Smooth muscle cell (in vitro differentiated cells): ENCODE measurements at regions not wholly inside any gene's neighbourhood (a gene's known extent, or its start where the extent isn't known, plus 50 kb on each side); places are given as distances from the start of the nearest gene placed in this dataset.

ENCODE experiments used
- DNase-seq: peaks from one replicate; lab custom pipeline; 2025; ENCODE audit not compliant: unreplicated experiment; lab: John Stamatoyannopoulos, UW
- H2AFZ ChIP-seq: fragments of 200-600 bp; sonication (generic); 2 replicates; pipeline ENCODE4 v1.6.0; 2016; ENCODE audit warnings: antibody characterized with exemption, low read depth, mild to moderate bottlenecking
- H3F3A ChIP-seq: fragments of 200-600 bp; sonication (generic); 2 replicates; pipeline ENCODE4 v1.6.0; 2017; ENCODE audit warnings: antibody characterized with exemption, low read depth
- H3K27ac ChIP-seq: fragments of 200-600 bp; sonication (generic); 2 replicates; pipeline ENCODE4 v1.5.1; 2016; ENCODE audit warnings: low read depth, mild to moderate bottlenecking
- H3K27me3 ChIP-seq: fragments of 200-600 bp; sonication (generic); 2 replicates; pipeline ENCODE4 v1.6.1; 2016; ENCODE audit warnings: low read depth, mild to moderate bottlenecking
- H3K36me3 ChIP-seq: fragments of 200-600 bp; sonication (generic); 2 replicates; pipeline ENCODE4 v1.5.1; 2016; ENCODE audit warnings: low read depth
- H3K4me1 ChIP-seq: fragments of 200-600 bp; sonication (generic); 2 replicates; pipeline ENCODE4 v1.5.1; 2016; ENCODE audit warnings: low read depth
- H3K4me2 ChIP-seq: fragments of 200-600 bp; sonication (generic); 2 replicates; pipeline ENCODE4 v1.6.0; 2016; ENCODE audit warnings: mild to moderate bottlenecking
- H3K4me3 ChIP-seq: fragments of 200-600 bp; sonication (generic); 2 replicates; pipeline ENCODE4 v1.5.1; 2016; ENCODE audit warnings: mild to moderate bottlenecking
- H3K79me2 ChIP-seq: fragments of 200-600 bp; sonication (generic); 2 replicates; pipeline ENCODE4 v1.6.0; 2016; ENCODE audit warnings: low read depth, mild to moderate bottlenecking
- H3K9ac ChIP-seq: fragments of 200-600 bp; sonication (generic); 2 replicates; pipeline ENCODE4 v1.6.0; 2016; ENCODE audit warnings: low read depth
- H3K9me3 ChIP-seq: fragments of 200-600 bp; sonication (generic); replicated peaks from 2 replicates; pipeline ENCODE4 v1.5.1; 2016; ENCODE audit warnings: low read depth
- H4K20me1 ChIP-seq: fragments of 200-600 bp; sonication (generic); 2 replicates; pipeline ENCODE4 v1.6.0; 2016; ENCODE audit warnings: low read depth
- CTCF ChIP-seq: fragments of 200-600 bp; sonication (generic); IDR thresholded peaks from 2 replicates; pipeline ENCODE4 v1.5.1; 2017; ENCODE audit warnings: borderline replicate concordance, mild to moderate bottlenecking, antibody characterized with exemption; ENCODE audit not compliant: insufficient read depth, poor library complexity, severe bottlenecking
- WGBS: methylation state at CpG from one replicate; pipeline ENCODE4 v1.1.7; 2016; ENCODE audit warnings: low lambda C conversion rate; 5-methylcytosine and 5-hydroxymethylcytosine counted together

- no peak overlapping the region for H3K9ac ChIP-seq
- whole genome bisulfite sequencing = 67% methylated on average over 2 of the region's 2 CpGs
- H3K9me3 ChIP-seq = no peaks in the 10 kb centered on the region
- no peaks in the 10 kb centered on the region for H3K36me3 ChIP-seq
- no peak for DNase-seq
- TF ChIP-seq CTCF = no peak
- H3K79me2 ChIP-seq = no peaks in the 10 kb centered on the region
- H3F3A ChIP-seq = no peaks in the 10 kb centered on the region
- H3K4me3 ChIP-seq = no peak overlapping the region
- H3K27ac ChIP-seq = no peak overlapping the region
- no peaks in the 10 kb centered on the region for H3K27me3 ChIP-seq
- no peak overlapping the region for H2AFZ ChIP-seq
- H3K4me2 ChIP-seq = no peak overlapping the region
- no peaks in the 10 kb centered on the region for H4K20me1 ChIP-seq
- H3K4me1 ChIP-seq = no peaks in the 10 kb centered on the region
These were observed 289.1 kb downstream of the TFAP2B start for GRCh38 chr6:51107769-51108203.

DNA sequence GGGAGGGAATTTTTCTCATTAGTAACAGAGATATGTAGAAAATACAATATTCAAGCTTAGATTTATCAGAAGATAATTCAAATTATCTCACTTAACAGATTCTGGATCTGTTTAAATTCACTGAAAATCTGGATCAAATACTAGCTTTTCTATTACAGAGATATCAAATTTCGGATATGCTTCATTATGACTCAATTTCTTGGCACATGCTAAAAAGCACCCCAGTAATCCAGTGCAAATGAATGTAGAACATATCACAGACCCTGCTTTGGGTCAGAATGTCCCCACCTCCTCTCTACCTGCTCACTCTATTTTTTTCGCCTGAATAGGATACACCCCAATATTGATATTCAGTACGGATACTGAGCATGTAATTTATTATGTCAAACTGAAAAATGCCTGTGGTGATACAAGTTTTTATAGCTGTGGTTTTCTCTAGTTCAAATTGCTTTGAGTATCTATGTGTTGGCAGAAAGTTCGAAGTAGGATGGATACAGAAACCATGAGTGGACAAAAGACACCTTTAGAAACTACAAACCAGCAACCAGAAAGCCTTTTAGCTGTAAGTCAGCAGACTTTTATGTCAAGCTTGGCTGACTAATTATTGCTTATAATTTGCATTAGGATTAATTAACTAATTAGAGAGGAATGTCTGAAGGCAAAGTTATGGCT, 290.0 kb downstream of the TFAP2B start:
- Histone ChIP-seq H3K4me2 (no peak overlapping the region), H4K20me1 (no peaks in the 10 kb centered on the region), H3K27ac (no peak overlapping the region), H3K9ac (no peak overlapping the region), H3K4me1 (no peaks in the 10 kb centered on the region), H3K9me3 (no peaks in the 10 kb centered on the region), H3K4me3 (no peak overlapping the region), H3F3A (no peaks in the 10 kb centered on the region), H3K36me3 (no peaks in the 10 kb centered on the region), H3K79me2 (no peaks in the 10 kb centered on the region), H3K27me3 (no peaks in the 10 kb centered on the region), H2AFZ (no peak overlapping the region)
- no peak for DNase-seq
- TF ChIP-seq CTCF = no peak
- 89% methylated on average over 4 of the region's 4 CpGs for WGBS

GRCh38 chr6:51112731-51113130, 294.1 kb downstream of the TFAP2B start:
- H4K20me1 ChIP-seq = no peaks in the 10 kb centered on the region
- no peaks in the 10 kb centered on the region for H3K27me3 ChIP-seq
- no peaks in the 10 kb centered on the region for H3K36me3 ChIP-seq
- H3K4me3 ChIP-seq = no peak overlapping the region
- DNase-seq = no peak
- no peak overlapping the region for H3K9ac ChIP-seq
- no peaks in the 10 kb centered on the region for H3K4me1 ChIP-seq
- 69% methylated on average over 5 of the region's 5 CpGs for WGBS
- no peaks in the 10 kb centered on the region for H3K9me3 ChIP-seq
- TF ChIP-seq CTCF = no peak
- H3K79me2 ChIP-seq = no peaks in the 10 kb centered on the region
- H3K4me2 ChIP-seq = no peak overlapping the region
- H3K27ac ChIP-seq = no peak overlapping the region
- H3F3A ChIP-seq = no peaks in the 10 kb centered on the region
- H2AFZ ChIP-seq = no peak overlapping the region

GRCh38 chr6:51116723-51117122, 298.1 kb downstream of the TFAP2B start:
- Histone ChIP-seq H4K20me1 (no peaks in the 10 kb centered on the region), H3K9me3 (no peaks in the 10 kb centered on the region), H3F3A (no peaks in the 10 kb centered on the region), H2AFZ (no peak overlapping the region), H3K4me1 (no peaks in the 10 kb centered on the region), H3K4me2 (no peak overlapping the region), H3K27me3 (no peaks in the 10 kb centered on the region), H3K79me2 (no peaks in the 10 kb centered on the region), H3K4me3 (no peak overlapping the region), H3K36me3 (no peaks in the 10 kb centered on the region), H3K9ac (no peak overlapping the region), H3K27ac (no peak overlapping the region)
- 65% methylated on average over 3 of the region's 3 CpGs for WGBS
- DNase-seq = no peak
- TF ChIP-seq CTCF = no peak
